H9 (cell line): ENCODE measurements at regions not wholly inside any gene's neighbourhood (a gene's known extent, or its start where the extent isn't known, plus 50 kb on each side); places are given as distances from the start of the nearest gene placed in this dataset.

Source experiments
- DNase-seq: peaks from one replicate; pipeline ENCODE4 v3.0.0-alpha.2; 2017
- H2AFZ ChIP-seq: one replicate; pipeline ENCODE4 v1.6.1; 2013; ENCODE audit warnings: mild to moderate bottlenecking, low read length, control low read depth, moderate library complexity
- H2AK5ac ChIP-seq: 2 replicates; pipeline ENCODE4 v1.6.1; 2013; ENCODE audit warnings: low read length, control low read depth, mixed read lengths; ENCODE audit not compliant: insufficient read length
- H2BK120ac ChIP-seq: one replicate; pipeline ENCODE4 v1.6.1; 2013; ENCODE audit warnings: low read depth, mild to moderate bottlenecking, low read length, control low read depth, inconsistent platforms; ENCODE audit not compliant: poor library complexity, severe bottlenecking
- H2BK12ac ChIP-seq: 2 replicates; pipeline ENCODE4 v1.6.1; 2013; ENCODE audit warnings: low read length, control low read depth, mixed read lengths, low read depth; ENCODE audit not compliant: insufficient read length
- H2BK15ac ChIP-seq: 2 replicates; pipeline ENCODE4 v1.6.1; 2013; ENCODE audit warnings: low read depth, low read length, control low read depth
- H2BK20ac ChIP-seq: one replicate; pipeline ENCODE4 v1.6.1; 2013; ENCODE audit warnings: low read depth, mild to moderate bottlenecking, low read length, control low read depth, inconsistent platforms; ENCODE audit not compliant: poor library complexity, severe bottlenecking
- H2BK5ac ChIP-seq: 2 replicates; pipeline ENCODE4 v1.6.1; 2013; ENCODE audit warnings: low read length, control low read depth, mixed read lengths; ENCODE audit not compliant: insufficient read length
- H3K14ac ChIP-seq: 2 replicates; pipeline ENCODE4 v1.6.1; 2013; ENCODE audit warnings: low read length, control low read depth; ENCODE audit not compliant: insufficient read depth
- H3K18ac ChIP-seq: 2 replicates; pipeline ENCODE4 v1.6.1; 2013; ENCODE audit warnings: low read depth, mild to moderate bottlenecking, mixed read lengths, low read length, control low read depth; ENCODE audit not compliant: insufficient read length
- H3K23ac ChIP-seq: 2 replicates; pipeline ENCODE4 v1.6.1; 2013; ENCODE audit warnings: low read length, control low read depth, mixed read lengths, low read depth; ENCODE audit not compliant: insufficient read length
- H3K23me2 ChIP-seq: 2 replicates; pipeline ENCODE4 v1.6.1; 2013; ENCODE audit warnings: low read depth, mild to moderate bottlenecking, mixed read lengths, low read length, control low read depth; ENCODE audit not compliant: insufficient read length, poor library complexity, severe bottlenecking
- H3K27ac ChIP-seq: 2 replicates; pipeline ENCODE4 v1.5.1; 2013; ENCODE audit warnings: low read length, control low read depth, mixed read lengths, low read depth; ENCODE audit not compliant: insufficient read length
- H3K27me3 ChIP-seq: 2 replicates; pipeline ENCODE4 v1.6.1; 2013; ENCODE audit warnings: low read length, control low read depth, inconsistent platforms; ENCODE audit not compliant: insufficient read depth
- H3K4ac ChIP-seq: 2 replicates; pipeline ENCODE4 v1.6.1; 2013; ENCODE audit warnings: low read depth, mild to moderate bottlenecking, control low read depth, inconsistent platforms, low read length, moderate library complexity
- H3K4me1 ChIP-seq: 2 replicates; pipeline ENCODE4 v1.6.1; 2013; ENCODE audit warnings: low read length, control low read depth, inconsistent platforms; ENCODE audit not compliant: insufficient read depth
- H3K4me2 ChIP-seq: 2 replicates; pipeline ENCODE4 v1.6.1; 2013; ENCODE audit warnings: low read length, control low read depth, mixed read lengths; ENCODE audit not compliant: insufficient read length, insufficient read depth
- H3K56ac ChIP-seq: 2 replicates; pipeline ENCODE4 v1.6.1; 2013; ENCODE audit warnings: low read depth, mild to moderate bottlenecking, mixed read lengths, low read length, control low read depth; ENCODE audit not compliant: insufficient read length
- H3K79me1 ChIP-seq: 2 replicates; pipeline ENCODE4 v1.6.1; 2013; ENCODE audit warnings: low read depth, mild to moderate bottlenecking, moderate library complexity, low read length, control low read depth, inconsistent platforms; ENCODE audit not compliant: insufficient read depth, poor library complexity, severe bottlenecking
- H3K79me2 ChIP-seq: 2 replicates; pipeline ENCODE4 v1.6.1; 2013; ENCODE audit warnings: low read length, control low read depth, inconsistent platforms; ENCODE audit not compliant: insufficient read depth
- H3K9ac ChIP-seq: 2 replicates; pipeline ENCODE4 v1.6.1; 2013; ENCODE audit warnings: low read length, control low read depth, mixed read lengths; ENCODE audit not compliant: insufficient read length; ENCODE audit errors: extremely low read depth
- H3K9me3 ChIP-seq: one replicate; pipeline ENCODE4 v1.6.1; 2013; ENCODE audit warnings: low read depth, low read length, inconsistent platforms; ENCODE audit not compliant: control insufficient read depth
- H3T11ph ChIP-seq: one replicate; pipeline ENCODE4 v1.6.1; 2013; ENCODE audit warnings: mild to moderate bottlenecking, low read length, control low read depth, inconsistent platforms
- H4K20me1 ChIP-seq: one replicate; pipeline ENCODE4 v1.6.1; 2013; ENCODE audit not compliant: control insufficient read depth, insufficient read length, insufficient read depth
- H4K5ac ChIP-seq: 2 replicates; pipeline ENCODE4 v1.6.1; 2013; ENCODE audit warnings: low read depth, mild to moderate bottlenecking, mixed read lengths, low read length, control low read depth; ENCODE audit not compliant: insufficient read length
- H4K8ac ChIP-seq: replicated peaks from 2 replicates; pipeline ENCODE4 v1.6.1; 2013; ENCODE audit warnings: low read length, control low read depth, mixed read lengths, low read depth; ENCODE audit not compliant: insufficient read length
- H4K91ac ChIP-seq: 2 replicates; pipeline ENCODE4 v1.6.1; 2013; ENCODE audit warnings: low read depth, mild to moderate bottlenecking, moderate library complexity, mixed read lengths, low read length, control low read depth; ENCODE audit not compliant: insufficient read length
- H3K27ac Mint-ChIP-seq, 3 experiments: 2 replicates in 2 of 3; 3 replicates in 1 of 3; pipeline ENCODE4 v1.8.0; 2020 to 2021; ENCODE audit warnings: mixed read lengths in 3 of 3, mild to moderate bottlenecking in 1 of 3, moderate library complexity in 1 of 3
- H3K27me3 Mint-ChIP-seq: 2 replicates; pipeline ENCODE4 v1.8.0; 2021; ENCODE audit warnings: low read depth, mild to moderate bottlenecking, moderate library complexity, mixed read lengths
- H3K36me3 Mint-ChIP-seq, 3 experiments: 2 replicates in 2 of 3; 3 replicates in 1 of 3; pipeline ENCODE4 v1.8.0; 2020 to 2021; ENCODE audit warnings: low read depth in 3 of 3, mixed read lengths in 3 of 3; ENCODE audit not compliant: insufficient read depth in 1 of 3
- H3K4me1 Mint-ChIP-seq, 2 experiments: 2 replicates each; pipeline ENCODE4 v1.8.0; 2020; ENCODE audit warnings: mixed read lengths in 2 of 2
- H3K4me3 Mint-ChIP-seq, 2 experiments: 2 replicates in 1 of 2; 3 replicates in 1 of 2; pipeline ENCODE4 v1.8.0; 2020 to 2021; ENCODE audit warnings: mild to moderate bottlenecking in 2 of 2, mixed read lengths in 2 of 2, moderate library complexity in 1 of 2
- H3K9me3 Mint-ChIP-seq, 2 experiments: 2 replicates in 1 of 2; 3 replicates in 1 of 2; pipeline ENCODE4 v1.8.0; 2020; ENCODE audit warnings: mild to moderate bottlenecking in 2 of 2, mixed read lengths in 2 of 2, moderate library complexity in 1 of 2
- WGBS: extraction: QIAGEN DNeasy Blood & Tissue Kit; methylation state at CpG from one replicate; pipeline ENCODE4 v1.1.7; 2013; ENCODE audit warnings: missing lambda C conversion rate, low lambda C conversion rate, mixed read lengths; ENCODE audit not compliant: insufficient read length; ENCODE audit errors: extremely low coverage; 5-methylcytosine and 5-hydroxymethylcytosine counted together
- TF ChIP-seq, protein P1 (sequence below): fragments of 200-600 bp; sonication (generic); conservative IDR thresholded peaks from 3 replicates; pipeline ENCODE4 v1.8.0; 2021; ENCODE audit warnings: antibody characterized with exemption, mild to moderate bottlenecking

DNA sequence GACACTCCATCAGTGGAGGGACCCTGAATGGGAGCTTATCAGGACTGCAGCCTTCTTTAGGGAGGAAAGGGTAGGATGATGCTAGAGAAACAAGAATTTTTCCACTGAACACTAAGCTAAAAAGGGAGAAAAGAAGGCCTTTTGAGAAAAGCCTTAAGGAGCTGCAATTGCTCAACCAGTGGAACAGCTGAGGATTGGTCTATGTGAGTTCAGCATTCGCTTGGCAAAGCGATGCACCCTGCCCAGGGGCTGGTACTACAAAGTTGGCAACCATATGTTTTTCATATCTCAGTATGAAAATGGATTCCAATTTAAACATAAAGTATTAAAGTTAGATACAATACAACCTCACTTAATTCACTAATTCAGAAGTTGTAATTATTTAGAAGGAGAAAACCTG is 117.8 kb upstream of the FAM20A start:
- no peak overlapping the region for H4K91ac ChIP-seq
- H3K18ac ChIP-seq = no peak overlapping the region
- no peak overlapping the region for H3K4ac ChIP-seq
- no peaks in the 10 kb centered on the region for H3K79me1 ChIP-seq
- no peak overlapping the region for H3T11ph ChIP-seq
- Mint-ChIP-seq H3K27me3 (no peaks in the 10 kb centered on the region), H3K36me3 (no peaks in the 10 kb centered on the region), H3K27ac (no peak overlapping the region), H3K9me3 (no peaks in the 10 kb centered on the region), H3K4me1 (no peaks in the 10 kb centered on the region), H3K4me3 (no peak overlapping the region)
- no peak overlapping the region for H3K4me2 ChIP-seq
- TF ChIP-seq, protein P1, sequence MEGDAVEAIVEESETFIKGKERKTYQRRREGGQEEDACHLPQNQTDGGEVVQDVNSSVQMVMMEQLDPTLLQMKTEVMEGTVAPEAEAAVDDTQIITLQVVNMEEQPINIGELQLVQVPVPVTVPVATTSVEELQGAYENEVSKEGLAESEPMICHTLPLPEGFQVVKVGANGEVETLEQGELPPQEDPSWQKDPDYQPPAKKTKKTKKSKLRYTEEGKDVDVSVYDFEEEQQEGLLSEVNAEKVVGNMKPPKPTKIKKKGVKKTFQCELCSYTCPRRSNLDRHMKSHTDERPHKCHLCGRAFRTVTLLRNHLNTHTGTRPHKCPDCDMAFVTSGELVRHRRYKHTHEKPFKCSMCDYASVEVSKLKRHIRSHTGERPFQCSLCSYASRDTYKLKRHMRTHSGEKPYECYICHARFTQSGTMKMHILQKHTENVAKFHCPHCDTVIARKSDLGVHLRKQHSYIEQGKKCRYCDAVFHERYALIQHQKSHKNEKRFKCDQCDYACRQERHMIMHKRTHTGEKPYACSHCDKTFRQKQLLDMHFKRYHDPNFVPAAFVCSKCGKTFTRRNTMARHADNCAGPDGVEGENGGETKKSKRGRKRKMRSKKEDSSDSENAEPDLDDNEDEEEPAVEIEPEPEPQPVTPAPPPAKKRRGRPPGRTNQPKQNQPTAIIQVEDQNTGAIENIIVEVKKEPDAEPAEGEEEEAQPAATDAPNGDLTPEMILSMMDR = no peak
- no peaks in the 10 kb centered on the region for H3K79me2 ChIP-seq
- no peak overlapping the region for H2BK20ac ChIP-seq
- no CpG with 5 or more reads among the region's 2 CpGs for WGBS
- no peaks in the 10 kb centered on the region for H4K20me1 ChIP-seq
- H3K23me2 ChIP-seq = no peaks in the 10 kb centered on the region
- H3K9ac ChIP-seq = no peak overlapping the region
- no peak overlapping the region for H2BK120ac ChIP-seq
- no peak overlapping the region for H3K14ac ChIP-seq
- H2BK12ac ChIP-seq = no peak overlapping the region
- H3K9me3 ChIP-seq = no peaks in the 10 kb centered on the region
- no peak overlapping the region for H2AK5ac ChIP-seq
- DNase-seq = no peak
- no peak overlapping the region for H4K5ac ChIP-seq
- no peak overlapping the region for H3K27ac ChIP-seq
- no peak overlapping the region for H3K56ac ChIP-seq
- H3K4me1 ChIP-seq = no peaks in the 10 kb centered on the region
- no peak overlapping the region for H2AFZ ChIP-seq
- no peak overlapping the region for H2BK15ac ChIP-seq
- no peaks in the 10 kb centered on the region for H3K27me3 ChIP-seq
- H2BK5ac ChIP-seq = no peak overlapping the region
- no peak overlapping the region for H3K23ac ChIP-seq
- H4K8ac ChIP-seq = no peak overlapping the region
